GM23338 (cell line): ENCODE measurements at regions not wholly inside any gene's neighbourhood (a gene's known extent, or its start where the extent isn't known, plus 50 kb on each side); places are given as distances from the start of the nearest gene placed in this dataset.

ENCODE experiments used
- ATAC-seq: fragments of 200-7000 bp; cut with Tn5 transposase; 3 replicates; pipeline ENCODE4 v1.9.1; 2020
- DNase-seq: peaks from one replicate; pipeline ENCODE4 v3.0.0-alpha.2; 2015; ENCODE audit warnings: low spot score
- H2AFZ ChIP-seq: fragments of 200-600 bp; sonication (generic); 2 replicates; pipeline ENCODE4 v1.8.0; 2016; ENCODE audit warnings: antibody characterized with exemption, mild to moderate bottlenecking, moderate library complexity
- H3F3A ChIP-seq: fragments of 200-600 bp; sonication (generic); replicated peaks from 2 replicates; pipeline ENCODE4 v1.8.0; 2017; ENCODE audit warnings: antibody characterized with exemption, mixed run types, low read depth
- H3K27ac ChIP-seq: fragments of 200-600 bp; sonication (generic); 2 replicates; pipeline ENCODE4 v1.6.1; 2016; ENCODE audit warnings: low read depth
- H3K27me3 ChIP-seq: fragments of 200-600 bp; sonication (generic); 2 replicates; pipeline ENCODE4 v1.8.0; 2016; ENCODE audit warnings: mild to moderate bottlenecking, mixed run types, moderate library complexity; ENCODE audit not compliant: insufficient read depth
- H3K36me3 ChIP-seq: fragments of 200-600 bp; sonication (generic); 2 replicates; pipeline ENCODE4 v1.8.0; 2016; ENCODE audit warnings: mild to moderate bottlenecking; ENCODE audit not compliant: insufficient read depth
- H3K4me1 ChIP-seq: fragments of 200-600 bp; sonication (generic); 2 replicates; pipeline ENCODE4 v1.8.0; 2016; ENCODE audit warnings: mild to moderate bottlenecking, moderate library complexity; ENCODE audit not compliant: insufficient read depth
- H3K4me2 ChIP-seq: fragments of 200-600 bp; sonication (generic); 2 replicates; pipeline ENCODE4 v1.7.1; 2017; ENCODE audit warnings: mixed run types
- H3K4me3 ChIP-seq: fragments of 200-600 bp; sonication (generic); 2 replicates; pipeline ENCODE4 v1.6.1; 2016; ENCODE audit warnings: mixed run types
- H3K79me2 ChIP-seq: fragments of 200-600 bp; sonication (generic); replicated peaks from 2 replicates; pipeline ENCODE4 v1.8.0; 2017; ENCODE audit warnings: mild to moderate bottlenecking; ENCODE audit not compliant: insufficient read depth
- H3K9me2 ChIP-seq: fragments of 200-600 bp; sonication (generic); 2 replicates; pipeline ENCODE4 v1.8.0; 2017; ENCODE audit not compliant: insufficient read depth
- H4K20me1 ChIP-seq: fragments of 200-600 bp; sonication (generic); replicated peaks from 2 replicates; pipeline ENCODE4 v1.8.0; 2017; ENCODE audit warnings: mild to moderate bottlenecking; ENCODE audit not compliant: insufficient read depth
- H3K27ac Mint-ChIP-seq: 2 replicates; pipeline ENCODE4 v1.8.0; 2020; ENCODE audit warnings: inconsistent platforms, mild to moderate bottlenecking, moderate library complexity, mixed read lengths
- H3K27me3 Mint-ChIP-seq: 3 replicates; pipeline ENCODE4 v1.8.0; 2022; ENCODE audit warnings: low read depth, mild to moderate bottlenecking, moderate library complexity, mixed read lengths, inconsistent platforms; ENCODE audit not compliant: insufficient read depth, poor library complexity
- H3K36me3 Mint-ChIP-seq: 3 replicates; pipeline ENCODE4 v1.8.0; 2021; ENCODE audit warnings: low read depth, mild to moderate bottlenecking, inconsistent platforms, moderate library complexity, mixed read lengths
- H3K4me1 Mint-ChIP-seq: 3 replicates; pipeline ENCODE4 v1.8.0; 2020; ENCODE audit warnings: mild to moderate bottlenecking, inconsistent platforms, mixed read lengths
- H3K4me3 Mint-ChIP-seq: 3 replicates; pipeline ENCODE4 v1.8.0; 2021; ENCODE audit warnings: moderate library complexity, mild to moderate bottlenecking, inconsistent platforms, mixed read lengths
- H3K9me3 Mint-ChIP-seq: 3 replicates; pipeline ENCODE4 v1.8.0; 2020; ENCODE audit warnings: moderate library complexity, mild to moderate bottlenecking, inconsistent platforms, mixed read lengths
- CREB1 ChIP-seq: fragments of 250-450 bp; sonication (Bioruptor Pico); IDR thresholded peaks from 2 replicates; pipeline ENCODE4 v1.5.0; 2020; ENCODE audit warnings: low read depth, mild to moderate bottlenecking, moderate library complexity
- EZH2 ChIP-seq: fragments of 200-600 bp; sonication (generic); IDR thresholded peaks from one replicate; pipeline ENCODE4 v1.8.0; 2017; ENCODE audit warnings: antibody characterized with exemption, mild to moderate bottlenecking, low read depth; ENCODE audit not compliant: unreplicated experiment
- EZH2phosphoT487 ChIP-seq: fragments of 200-600 bp; sonication (generic); IDR thresholded peaks from one replicate; pipeline ENCODE4 v1.8.1; 2018; ENCODE audit warnings: antibody characterized with exemption; ENCODE audit not compliant: unreplicated experiment
- JUNB ChIP-seq: IDR thresholded peaks from one replicate; pipeline ENCODE4 v1.6.1; 2016; ENCODE audit warnings: antibody characterized with exemption; ENCODE audit not compliant: unreplicated experiment
- NANOG ChIP-seq: IDR thresholded peaks from 2 replicates; pipeline ENCODE4 v1.6.1; 2016; ENCODE audit warnings: antibody characterized with exemption, borderline replicate concordance
- POLR2AphosphoS5 ChIP-seq: IDR thresholded peaks from 2 replicates; pipeline ENCODE4 v1.6.1; 2016; ENCODE audit warnings: antibody characterized with exemption, low read depth
- STAT1 ChIP-seq: IDR thresholded peaks from one replicate; pipeline ENCODE4 v1.6.1; 2016; ENCODE audit warnings: antibody characterized with exemption; ENCODE audit not compliant: unreplicated experiment
- ZNF114 ChIP-seq: fragments of 250-450 bp; sonication (Bioruptor Pico); IDR thresholded peaks from 2 replicates; pipeline ENCODE4 v1.5.0; 2020; ENCODE audit warnings: mild to moderate bottlenecking, moderate library complexity
- ZNF331 ChIP-seq: fragments of 250-450 bp; sonication (Bioruptor Pico); IDR thresholded peaks from 2 replicates; pipeline ENCODE4 v1.5.0; 2020; ENCODE audit warnings: low read depth, mild to moderate bottlenecking, moderate library complexity
- TF ChIP-seq, protein P1 (sequence below): IDR thresholded peaks from 2 replicates; pipeline ENCODE4 v1.6.1; 2016; ENCODE audit warnings: antibody characterized with exemption
- TF ChIP-seq, protein P2 (sequence below): fragments of 250-450 bp; sonication (Bioruptor Pico); IDR thresholded peaks from 2 replicates; pipeline ENCODE4 v1.5.0; 2020; ENCODE audit warnings: mild to moderate bottlenecking, moderate library complexity
- TF ChIP-seq, protein P3 (sequence below), 2 experiments: fragments of 200-600 bp in 1 of 2; sonication (generic) in 1 of 2; conservative IDR thresholded peaks; 2 replicates each; pipeline versions ENCODE4 v1.5.1 to v1.6.1; 2016 to 2017; ENCODE audit warnings: antibody characterized with exemption in 2 of 2, low read depth in 2 of 2, mild to moderate bottlenecking in 2 of 2, moderate library complexity in 1 of 2
- TF ChIP-seq, protein P4 (sequence below): IDR thresholded peaks from one replicate; pipeline ENCODE4 v1.6.1; 2018; ENCODE audit warnings: antibody characterized with exemption; ENCODE audit not compliant: unreplicated experiment

DNA sequence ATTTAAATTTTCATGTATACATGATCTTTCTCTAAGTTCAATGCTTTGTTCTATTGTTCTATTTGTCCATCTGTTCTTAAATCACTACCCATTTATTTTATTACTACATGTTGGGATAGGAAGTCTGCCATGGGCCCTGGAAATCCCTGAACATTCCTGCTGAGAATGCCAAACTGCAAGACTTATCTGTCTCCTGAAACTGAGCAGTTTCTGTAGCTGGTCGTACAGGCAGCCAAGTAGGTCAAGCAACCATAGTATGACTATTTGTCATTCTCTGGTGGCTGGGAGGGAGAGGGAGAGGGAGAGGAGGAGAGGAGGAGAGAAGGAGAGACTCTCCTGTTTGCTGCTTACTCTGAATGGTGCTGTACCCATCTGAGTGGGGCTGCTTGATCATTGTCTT, 82.8 kb upstream of the SNX19 start:
- Mint-ChIP-seq H3K36me3 (no peaks in the 10 kb centered on the region), H3K4me3 (no peak overlapping the region), H3K4me1 (no peaks in the 10 kb centered on the region), H3K9me3 (no peaks in the 10 kb centered on the region), H3K27me3 (no peaks in the 10 kb centered on the region), H3K27ac (no peak overlapping the region)
- Histone ChIP-seq H3K79me2 (no peaks in the 10 kb centered on the region), H3K27me3 (no peaks in the 10 kb centered on the region), H2AFZ (no peak overlapping the region), H3K4me3 (no peak overlapping the region), H3K36me3 (no peaks in the 10 kb centered on the region), H3K27ac (no peak overlapping the region), H3K9me2 (no peaks in the 10 kb centered on the region), H3F3A (no peaks in the 10 kb centered on the region), H3K4me2 (no peak overlapping the region), H4K20me1 (no peaks in the 10 kb centered on the region), H3K4me1 (no peaks in the 10 kb centered on the region)
- ATAC-seq (no peak), DNase-seq (no peak)
- TF ChIP-seq NANOG (no peak), ZNF114 (CRISPR knock-in tag) (no peak), CREB1 (CRISPR knock-in tag) (no peak), ZNF331 (CRISPR knock-in tag) (no peak), JUNB (no peak), STAT1 (no peak), EZH2phosphoT487 (no peak), POLR2AphosphoS5 (no peak), EZH2 (no peak)
- TF ChIP-seq, protein P1, sequence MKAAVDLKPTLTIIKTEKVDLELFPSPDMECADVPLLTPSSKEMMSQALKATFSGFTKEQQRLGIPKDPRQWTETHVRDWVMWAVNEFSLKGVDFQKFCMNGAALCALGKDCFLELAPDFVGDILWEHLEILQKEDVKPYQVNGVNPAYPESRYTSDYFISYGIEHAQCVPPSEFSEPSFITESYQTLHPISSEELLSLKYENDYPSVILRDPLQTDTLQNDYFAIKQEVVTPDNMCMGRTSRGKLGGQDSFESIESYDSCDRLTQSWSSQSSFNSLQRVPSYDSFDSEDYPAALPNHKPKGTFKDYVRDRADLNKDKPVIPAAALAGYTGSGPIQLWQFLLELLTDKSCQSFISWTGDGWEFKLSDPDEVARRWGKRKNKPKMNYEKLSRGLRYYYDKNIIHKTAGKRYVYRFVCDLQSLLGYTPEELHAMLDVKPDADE: no peak
- TF ChIP-seq, protein P2, sequence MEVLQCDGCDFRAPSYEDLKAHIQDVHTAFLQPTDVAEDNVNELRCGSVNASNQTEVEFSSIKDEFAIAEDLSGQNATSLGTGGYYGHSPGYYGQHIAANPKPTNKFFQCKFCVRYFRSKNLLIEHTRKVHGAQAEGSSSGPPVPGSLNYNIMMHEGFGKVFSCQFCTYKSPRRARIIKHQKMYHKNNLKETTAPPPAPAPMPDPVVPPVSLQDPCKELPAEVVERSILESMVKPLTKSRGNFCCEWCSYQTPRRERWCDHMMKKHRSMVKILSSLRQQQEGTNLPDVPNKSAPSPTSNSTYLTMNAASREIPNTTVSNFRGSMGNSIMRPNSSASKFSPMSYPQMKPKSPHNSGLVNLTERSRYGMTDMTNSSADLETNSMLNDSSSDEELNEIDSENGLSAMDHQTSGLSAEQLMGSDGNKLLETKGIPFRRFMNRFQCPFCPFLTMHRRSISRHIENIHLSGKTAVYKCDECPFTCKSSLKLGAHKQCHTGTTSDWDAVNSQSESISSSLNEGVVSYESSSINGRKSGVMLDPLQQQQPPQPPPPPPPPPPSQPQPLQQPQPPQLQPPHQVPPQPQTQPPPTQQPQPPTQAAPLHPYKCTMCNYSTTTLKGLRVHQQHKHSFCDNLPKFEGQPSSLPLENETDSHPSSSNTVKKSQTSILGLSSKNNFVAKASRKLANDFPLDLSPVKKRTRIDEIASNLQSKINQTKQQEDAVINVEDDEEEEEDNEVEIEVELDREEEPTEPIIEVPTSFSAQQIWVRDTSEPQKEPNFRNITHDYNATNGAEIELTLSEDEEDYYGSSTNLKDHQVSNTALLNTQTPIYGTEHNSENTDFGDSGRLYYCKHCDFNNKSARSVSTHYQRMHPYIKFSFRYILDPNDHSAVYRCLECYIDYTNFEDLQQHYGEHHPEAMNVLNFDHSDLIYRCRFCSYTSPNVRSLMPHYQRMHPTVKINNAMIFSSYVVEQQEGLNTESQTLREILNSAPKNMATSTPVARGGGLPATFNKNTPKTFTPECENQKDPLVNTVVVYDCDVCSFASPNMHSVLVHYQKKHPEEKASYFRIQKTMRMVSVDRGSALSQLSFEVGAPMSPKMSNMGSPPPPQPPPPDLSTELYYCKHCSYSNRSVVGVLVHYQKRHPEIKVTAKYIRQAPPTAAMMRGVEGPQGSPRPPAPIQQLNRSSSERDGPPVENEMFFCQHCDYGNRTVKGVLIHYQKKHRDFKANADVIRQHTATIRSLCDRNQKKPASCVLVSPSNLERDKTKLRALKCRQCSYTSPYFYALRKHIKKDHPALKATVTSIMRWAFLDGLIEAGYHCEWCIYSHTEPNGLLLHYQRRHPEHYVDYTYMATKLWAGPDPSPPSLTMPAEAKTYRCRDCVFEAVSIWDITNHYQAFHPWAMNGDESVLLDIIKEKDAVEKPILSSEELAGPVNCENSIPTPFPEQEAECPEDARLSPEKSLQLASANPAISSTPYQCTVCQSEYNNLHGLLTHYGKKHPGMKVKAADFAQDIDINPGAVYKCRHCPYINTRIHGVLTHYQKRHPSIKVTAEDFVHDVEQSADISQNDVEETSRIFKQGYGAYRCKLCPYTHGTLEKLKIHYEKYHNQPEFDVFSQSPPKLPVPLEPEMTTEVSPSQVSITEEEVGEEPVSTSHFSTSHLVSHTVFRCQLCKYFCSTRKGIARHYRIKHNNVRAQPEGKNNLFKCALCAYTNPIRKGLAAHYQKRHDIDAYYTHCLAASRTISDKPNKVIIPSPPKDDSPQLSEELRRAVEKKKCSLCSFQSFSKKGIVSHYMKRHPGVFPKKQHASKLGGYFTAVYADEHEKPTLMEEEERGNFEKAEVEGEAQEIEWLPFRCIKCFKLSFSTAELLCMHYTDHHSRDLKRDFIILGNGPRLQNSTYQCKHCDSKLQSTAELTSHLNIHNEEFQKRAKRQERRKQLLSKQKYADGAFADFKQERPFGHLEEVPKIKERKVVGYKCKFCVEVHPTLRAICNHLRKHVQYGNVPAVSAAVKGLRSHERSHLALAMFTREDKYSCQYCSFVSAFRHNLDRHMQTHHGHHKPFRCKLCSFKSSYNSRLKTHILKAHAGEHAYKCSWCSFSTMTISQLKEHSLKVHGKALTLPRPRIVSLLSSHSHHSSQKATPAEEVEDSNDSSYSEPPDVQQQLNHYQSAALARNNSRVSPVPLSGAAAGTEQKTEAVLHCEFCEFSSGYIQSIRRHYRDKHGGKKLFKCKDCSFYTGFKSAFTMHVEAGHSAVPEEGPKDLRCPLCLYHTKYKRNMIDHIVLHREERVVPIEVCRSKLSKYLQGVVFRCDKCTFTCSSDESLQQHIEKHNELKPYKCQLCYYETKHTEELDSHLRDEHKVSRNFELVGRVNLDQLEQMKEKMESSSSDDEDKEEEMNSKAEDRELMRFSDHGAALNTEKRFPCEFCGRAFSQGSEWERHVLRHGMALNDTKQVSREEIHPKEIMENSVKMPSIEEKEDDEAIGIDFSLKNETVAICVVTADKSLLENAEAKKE: no peak
- TF ChIP-seq, protein P3, sequence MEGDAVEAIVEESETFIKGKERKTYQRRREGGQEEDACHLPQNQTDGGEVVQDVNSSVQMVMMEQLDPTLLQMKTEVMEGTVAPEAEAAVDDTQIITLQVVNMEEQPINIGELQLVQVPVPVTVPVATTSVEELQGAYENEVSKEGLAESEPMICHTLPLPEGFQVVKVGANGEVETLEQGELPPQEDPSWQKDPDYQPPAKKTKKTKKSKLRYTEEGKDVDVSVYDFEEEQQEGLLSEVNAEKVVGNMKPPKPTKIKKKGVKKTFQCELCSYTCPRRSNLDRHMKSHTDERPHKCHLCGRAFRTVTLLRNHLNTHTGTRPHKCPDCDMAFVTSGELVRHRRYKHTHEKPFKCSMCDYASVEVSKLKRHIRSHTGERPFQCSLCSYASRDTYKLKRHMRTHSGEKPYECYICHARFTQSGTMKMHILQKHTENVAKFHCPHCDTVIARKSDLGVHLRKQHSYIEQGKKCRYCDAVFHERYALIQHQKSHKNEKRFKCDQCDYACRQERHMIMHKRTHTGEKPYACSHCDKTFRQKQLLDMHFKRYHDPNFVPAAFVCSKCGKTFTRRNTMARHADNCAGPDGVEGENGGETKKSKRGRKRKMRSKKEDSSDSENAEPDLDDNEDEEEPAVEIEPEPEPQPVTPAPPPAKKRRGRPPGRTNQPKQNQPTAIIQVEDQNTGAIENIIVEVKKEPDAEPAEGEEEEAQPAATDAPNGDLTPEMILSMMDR (conservative IDR thresholded peaks at IDR 0.05; ENCODE audit: low read depth in 2 of 2): no peak
- TF ChIP-seq, protein P4, sequence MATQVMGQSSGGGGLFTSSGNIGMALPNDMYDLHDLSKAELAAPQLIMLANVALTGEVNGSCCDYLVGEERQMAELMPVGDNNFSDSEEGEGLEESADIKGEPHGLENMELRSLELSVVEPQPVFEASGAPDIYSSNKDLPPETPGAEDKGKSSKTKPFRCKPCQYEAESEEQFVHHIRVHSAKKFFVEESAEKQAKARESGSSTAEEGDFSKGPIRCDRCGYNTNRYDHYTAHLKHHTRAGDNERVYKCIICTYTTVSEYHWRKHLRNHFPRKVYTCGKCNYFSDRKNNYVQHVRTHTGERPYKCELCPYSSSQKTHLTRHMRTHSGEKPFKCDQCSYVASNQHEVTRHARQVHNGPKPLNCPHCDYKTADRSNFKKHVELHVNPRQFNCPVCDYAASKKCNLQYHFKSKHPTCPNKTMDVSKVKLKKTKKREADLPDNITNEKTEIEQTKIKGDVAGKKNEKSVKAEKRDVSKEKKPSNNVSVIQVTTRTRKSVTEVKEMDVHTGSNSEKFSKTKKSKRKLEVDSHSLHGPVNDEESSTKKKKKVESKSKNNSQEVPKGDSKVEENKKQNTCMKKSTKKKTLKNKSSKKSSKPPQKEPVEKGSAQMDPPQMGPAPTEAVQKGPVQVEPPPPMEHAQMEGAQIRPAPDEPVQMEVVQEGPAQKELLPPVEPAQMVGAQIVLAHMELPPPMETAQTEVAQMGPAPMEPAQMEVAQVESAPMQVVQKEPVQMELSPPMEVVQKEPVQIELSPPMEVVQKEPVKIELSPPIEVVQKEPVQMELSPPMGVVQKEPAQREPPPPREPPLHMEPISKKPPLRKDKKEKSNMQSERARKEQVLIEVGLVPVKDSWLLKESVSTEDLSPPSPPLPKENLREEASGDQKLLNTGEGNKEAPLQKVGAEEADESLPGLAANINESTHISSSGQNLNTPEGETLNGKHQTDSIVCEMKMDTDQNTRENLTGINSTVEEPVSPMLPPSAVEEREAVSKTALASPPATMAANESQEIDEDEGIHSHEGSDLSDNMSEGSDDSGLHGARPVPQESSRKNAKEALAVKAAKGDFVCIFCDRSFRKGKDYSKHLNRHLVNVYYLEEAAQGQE: no peak
